LNCAP (cell line): ENCODE measurements at regions not wholly inside any gene's neighbourhood (a gene's known extent, or its start where the extent isn't known, plus 50 kb on each side); places are given as distances from the start of the nearest gene placed in this dataset.

Experiments
- CTCF ChIP-seq: fragments of 450-650 bp; IDR thresholded peaks from 2 replicates; pipeline ENCODE4 v1.5.1; 2017; ENCODE audit warnings: mild to moderate bottlenecking

GRCh38 chr1:96445302-96445701 lies 276.3 kb upstream of the PTBP2 start:
- no peak for TF ChIP-seq CTCF

GRCh38 chr1:96464066-96464465 lies 257.5 kb upstream of the PTBP2 start:
- TF ChIP-seq CTCF = no peak

- TF ChIP-seq CTCF = no peak
Measured at GRCh38 chr1:96464522-96464921, 257.1 kb upstream of the PTBP2 start.

- no peak for TF ChIP-seq CTCF
Measured at GRCh38 chr1:96464991-96465390, 256.6 kb upstream of the PTBP2 start.

GRCh38 chr1:96465441-96465840 lies 256.1 kb upstream of the PTBP2 start:
- no peak for TF ChIP-seq CTCF

GRCh38 chr1:96466842-96467241 lies 254.7 kb upstream of the PTBP2 start:
- no peak for TF ChIP-seq CTCF

DNA sequence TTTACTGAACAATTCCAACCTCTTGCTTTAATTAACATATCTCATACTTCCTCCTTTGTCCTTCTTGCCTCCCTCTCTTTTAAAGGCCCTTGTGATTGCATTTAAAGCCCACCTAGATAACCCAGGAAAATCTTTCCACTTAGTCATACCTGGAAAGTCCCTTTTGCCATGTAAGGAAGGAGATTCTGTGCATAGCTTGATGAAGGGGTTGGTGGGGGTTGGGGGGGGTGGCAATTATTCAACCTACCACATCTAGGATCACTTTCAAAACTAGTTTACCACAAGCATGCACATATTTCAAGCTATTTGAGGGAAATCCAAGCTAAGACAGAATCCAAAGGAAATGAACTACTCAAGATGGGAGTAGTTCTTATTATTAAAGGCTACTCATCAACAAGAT lies 249.1 kb upstream of the PTBP2 start:
- TF ChIP-seq CTCF = no peak

GRCh38 chr1:96473791-96474434 lies 247.7 kb upstream of the PTBP2 start:
- no peak for TF ChIP-seq CTCF
